Activated CD8-positive, alpha-beta T cell treated with anti-CD3 and anti-CD28 coated beads for 36 hours (primary cell): ENCODE measurements at regions not wholly inside any gene's neighbourhood (a gene's known extent, or its start where the extent isn't known, plus 50 kb on each side); places are given as distances from the start of the nearest gene placed in this dataset.

Experiments used
- ATAC-seq: fragments of 200-7000 bp; cut with Tn5 transposase; one replicate; pipeline ENCODE4 v1.10.0; 2021; ENCODE audit warnings: mild to moderate bottlenecking, moderate library complexity
- CTCF ChIA-PET: fragments of 350-600 bp; sonication (Branson Sonifier 250); formaldehyde crosslinking; loops from one replicate; lab custom pipeline; 2021; ENCODE audit warnings: antibody characterized with exemption; lab: Charles Lee
- POLR2A ChIA-PET: fragments of 350-600 bp; sonication (Branson Sonifier 250); formaldehyde crosslinking; loops from one replicate; lab custom pipeline; 2021; ENCODE audit warnings: antibody characterized with exemption; lab: Charles Lee
- DNase-seq: peaks from one replicate; pipeline ENCODE4 v3.0.0-alpha.2; 2020
- H3K27ac Mint-ChIP-seq: one replicate; pipeline ENCODE4 v1.8.0; 2021; ENCODE audit warnings: mild to moderate bottlenecking, mixed read lengths
- H3K27me3 Mint-ChIP-seq: one replicate; pipeline ENCODE4 v1.8.0; 2021; ENCODE audit warnings: mixed read lengths
- H3K36me3 Mint-ChIP-seq: one replicate; pipeline ENCODE4 v1.8.0; 2021; ENCODE audit warnings: low read depth, mixed read lengths
- H3K4me1 Mint-ChIP-seq: one replicate; pipeline ENCODE4 v1.8.0; 2021; ENCODE audit warnings: low read depth, mixed read lengths
- H3K4me3 Mint-ChIP-seq: one replicate; pipeline ENCODE4 v1.8.0; 2021; ENCODE audit warnings: mild to moderate bottlenecking, moderate library complexity, mixed read lengths
- H3K9me3 Mint-ChIP-seq: one replicate; pipeline ENCODE4 v1.8.0; 2021; ENCODE audit warnings: mixed read lengths
- CTCF ChIP-seq: fragments of 200-600 bp; IDR thresholded peaks from one replicate; pipeline ENCODE4 v1.8.0; 2022; ENCODE audit warnings: antibody characterized with exemption, mild to moderate bottlenecking
- intact Hi-C: fragments of 100-400 bp; cut with micrococcal nuclease; formaldehyde crosslinking; loops from one replicate; pipeline ENCODE4 v1.10.0; 2022

- no peak overlapping the region for H3K27ac Mint-ChIP-seq
- H3K4me1 Mint-ChIP-seq = no peaks in the 10 kb centered on the region
- H3K4me3 Mint-ChIP-seq = no peak overlapping the region
- intact Hi-C loops = no loop called here
- ChIA-PET POLR2A (no interaction called here), CTCF (interaction anchor here (0.7 kb wide), 1 partner anchor 293 kb away, joined by 3 read pairs; no protein-coding TSS in a partner anchor)
- no peaks in the 10 kb centered on the region for H3K36me3 Mint-ChIP-seq
- no peaks in the 10 kb centered on the region for H3K27me3 Mint-ChIP-seq
- DNase-seq = no peak
- TF ChIP-seq CTCF = no peak
- no peak for ATAC-seq
- no peaks in the 10 kb centered on the region for H3K9me3 Mint-ChIP-seq
Observed at GRCh38 chr4:10875144-10875799, 190.7 kb upstream of the CLNK start.

- Mint-ChIP-seq H3K36me3 (no peaks in the 10 kb centered on the region), H3K9me3 (no peaks in the 10 kb centered on the region), H3K4me3 (no peak overlapping the region), H3K27ac (no peak overlapping the region), H3K27me3 (no peaks in the 10 kb centered on the region), H3K4me1 (no peaks in the 10 kb centered on the region)
- ATAC-seq (no peak), DNase-seq (no peak)
- POLR2A ChIA-PET = no interaction called here
- intact Hi-C loops = no loop called here
- CTCF ChIA-PET = interaction anchor here (0.9 kb wide), 1 partner anchor 13 kb away, joined by 3 read pairs; no protein-coding TSS in a partner anchor
- TF ChIP-seq CTCF = no peak
Observed at GRCh38 chr4:10873809-10874208, 189.2 kb upstream of the CLNK start.

GRCh38 chr4:10872833-10873517 is 188.4 kb upstream of the CLNK start:
- DNase-seq (no peak), ATAC-seq (no peak)
- H3K9me3 Mint-ChIP-seq = peaks cover 2% of the 10 kb centered on the region
- ChIA-PET POLR2A (interaction anchor here (0.6 kb wide), 1 partner anchor 394 kb away, joined by 3 read pairs; no protein-coding TSS in a partner anchor), CTCF (no interaction called here)
- H3K27ac Mint-ChIP-seq = no peak overlapping the region
- no peaks in the 10 kb centered on the region for H3K27me3 Mint-ChIP-seq
- TF ChIP-seq CTCF = no peak
- intact Hi-C loops = no loop called here
- no peak overlapping the region for H3K4me3 Mint-ChIP-seq
- no peaks in the 10 kb centered on the region for H3K4me1 Mint-ChIP-seq
- H3K36me3 Mint-ChIP-seq = no peaks in the 10 kb centered on the region

- no peaks in the 10 kb centered on the region for H3K36me3 Mint-ChIP-seq
- no peaks in the 10 kb centered on the region for H3K4me1 Mint-ChIP-seq
- H3K27ac Mint-ChIP-seq = no peak overlapping the region
- POLR2A ChIA-PET = no interaction called here
- no peaks in the 10 kb centered on the region for H3K27me3 Mint-ChIP-seq
- DNase-seq = no peak
- no peak overlapping the region for H3K4me3 Mint-ChIP-seq
- H3K9me3 Mint-ChIP-seq = peaks cover 2% of the 10 kb centered on the region
- TF ChIP-seq CTCF = no peak
- ATAC-seq = no peak
- intact Hi-C loops = no loop called here
- CTCF ChIA-PET = no interaction called here
Observed at GRCh38 chr4:10866666-10867065, 182.1 kb upstream of the CLNK start.

GRCh38 chr4:10861036-10861435 is 176.5 kb upstream of the CLNK start:
- no peaks in the 10 kb centered on the region for H3K36me3 Mint-ChIP-seq
- no peaks in the 10 kb centered on the region for H3K27me3 Mint-ChIP-seq
- TF ChIP-seq CTCF = no peak
- H3K4me1 Mint-ChIP-seq = no peaks in the 10 kb centered on the region
- ChIA-PET POLR2A (no interaction called here), CTCF (interaction anchor here (0.7 to 1.1 kb wide), 2 partner anchors 13 to 703 kb away, joined by 3 read pairs; no protein-coding TSS in a partner anchor)
- ATAC-seq = no peak
- peaks cover 2% of the 10 kb centered on the region for H3K9me3 Mint-ChIP-seq
- DNase-seq = no peak
- H3K27ac Mint-ChIP-seq = no peak overlapping the region
- H3K4me3 Mint-ChIP-seq = no peak overlapping the region
- intact Hi-C loops = no loop called here
